ENCODE measurements at regions not wholly inside any gene's neighbourhood (a gene's known extent, or its start where the extent isn't known, plus 50 kb on each side); places are given as distances from the start of the nearest gene placed in this dataset.

- H3K4me1 ChIP-seq: peaks cover 12% of the 10 kb centered on the region
- no peak overlapping the region for H3K4me3 ChIP-seq (ENCODE audit: low read depth, low read length)
- H3K9me3 ChIP-seq: no peaks in the 10 kb centered on the region
- no peaks in the 10 kb centered on the region for H3K27me3 ChIP-seq
- no peak for TF ChIP-seq CTCF (IDR thresholded peaks at IDR 0.05; ENCODE audit: low read depth, low read length)
- DNase-seq: no peak
- no peaks in the 10 kb centered on the region for H3K36me3 ChIP-seq
Observed at GRCh38 chr13:67318398-67318797, 88.3 kb upstream of the PCDH9 start.

- Histone ChIP-seq H3K36me3 (no peaks in the 10 kb centered on the region), H3K4me1 (peaks cover 9% of the 10 kb centered on the region), H3K9me3 (no peaks in the 10 kb centered on the region), H3K4me3 (ENCODE audit: low read depth, low read length) (no peak overlapping the region), H3K27me3 (no peaks in the 10 kb centered on the region)
- TF ChIP-seq CTCF (IDR thresholded peaks at IDR 0.05; ENCODE audit: low read depth, low read length): no peak
- DNase-seq: no peak
Observed at GRCh38 chr13:67314405-67314804, 84.3 kb upstream of the PCDH9 start.

- TF ChIP-seq CTCF (IDR thresholded peaks at IDR 0.05; ENCODE audit: low read depth, low read length): no peak
- Histone ChIP-seq H3K9me3 (no peaks in the 10 kb centered on the region), H3K4me1 (no peaks in the 10 kb centered on the region; the same call in none of the 2 replicates), H3K27me3 (no peaks in the 10 kb centered on the region), H3K36me3 (no peaks in the 10 kb centered on the region), H3K4me3 (ENCODE audit: low read depth, low read length) (no peak overlapping the region)
- no peak for DNase-seq
Observed at GRCh38 chr13:67308004-67308772, 78.1 kb upstream of the PCDH9 start.

- TF ChIP-seq CTCF (IDR thresholded peaks at IDR 0.05; ENCODE audit: low read depth, low read length): no peak
- Histone ChIP-seq H3K9me3 (no peaks in the 10 kb centered on the region), H3K27me3 (no peaks in the 10 kb centered on the region), H3K36me3 (no peaks in the 10 kb centered on the region), H3K4me1 (no peaks in the 10 kb centered on the region; the same call in none of the 2 replicates), H3K4me3 (ENCODE audit: low read depth, low read length) (no peak overlapping the region)
- DNase-seq: no peak
Observed at GRCh38 chr13:67306742-67307141, 76.6 kb upstream of the PCDH9 start.

GRCh38 chr13:67303661-67304333, 73.7 kb upstream of the PCDH9 start:
- H3K27me3 ChIP-seq: no peaks in the 10 kb centered on the region
- TF ChIP-seq CTCF (IDR thresholded peaks at IDR 0.05; ENCODE audit: low read depth, low read length): no peak
- H3K4me1 ChIP-seq: no peaks in the 10 kb centered on the region; the same call in 1 of the 2 replicates
- DNase-seq: no peak
- H3K36me3 ChIP-seq: no peaks in the 10 kb centered on the region
- no peaks in the 10 kb centered on the region for H3K9me3 ChIP-seq
- no peak overlapping the region for H3K4me3 ChIP-seq (ENCODE audit: low read depth, low read length)

- no peak for TF ChIP-seq CTCF (IDR thresholded peaks at IDR 0.05; ENCODE audit: low read depth, low read length)
- DNase-seq: no peak
- Histone ChIP-seq H3K4me1 (no peaks in the 10 kb centered on the region), H3K27me3 (no peaks in the 10 kb centered on the region), H3K4me3 (ENCODE audit: low read depth, low read length) (no peak overlapping the region), H3K36me3 (no peaks in the 10 kb centered on the region), H3K9me3 (no peaks in the 10 kb centered on the region)
Observed at GRCh38 chr13:67299751-67300150, 69.6 kb upstream of the PCDH9 start.
